ENCODE measurements at regions not wholly inside any gene's neighbourhood (a gene's known extent, or its start where the extent isn't known, plus 50 kb on each side); places are given as distances from the start of the nearest gene placed in this dataset.

GRCh38 chr16:86809458-86809955 lies 231.2 kb downstream of the FOXL1 start:
- DNase-seq: peak; percentile 95

- no peak for DNase-seq
Observed at GRCh38 chr16:86810062-86810461, 231.7 kb downstream of the FOXL1 start.

- DNase-seq: no peak
Observed at GRCh38 chr16:86812363-86812970, 234.1 kb downstream of the FOXL1 start.

- no peak for DNase-seq
Observed at GRCh38 chr16:86814256-86814655, 235.9 kb downstream of the FOXL1 start.

- DNase-seq: no peak
Observed at GRCh38 chr16:86816930-86817625, 238.7 kb downstream of the FOXL1 start.

DNA sequence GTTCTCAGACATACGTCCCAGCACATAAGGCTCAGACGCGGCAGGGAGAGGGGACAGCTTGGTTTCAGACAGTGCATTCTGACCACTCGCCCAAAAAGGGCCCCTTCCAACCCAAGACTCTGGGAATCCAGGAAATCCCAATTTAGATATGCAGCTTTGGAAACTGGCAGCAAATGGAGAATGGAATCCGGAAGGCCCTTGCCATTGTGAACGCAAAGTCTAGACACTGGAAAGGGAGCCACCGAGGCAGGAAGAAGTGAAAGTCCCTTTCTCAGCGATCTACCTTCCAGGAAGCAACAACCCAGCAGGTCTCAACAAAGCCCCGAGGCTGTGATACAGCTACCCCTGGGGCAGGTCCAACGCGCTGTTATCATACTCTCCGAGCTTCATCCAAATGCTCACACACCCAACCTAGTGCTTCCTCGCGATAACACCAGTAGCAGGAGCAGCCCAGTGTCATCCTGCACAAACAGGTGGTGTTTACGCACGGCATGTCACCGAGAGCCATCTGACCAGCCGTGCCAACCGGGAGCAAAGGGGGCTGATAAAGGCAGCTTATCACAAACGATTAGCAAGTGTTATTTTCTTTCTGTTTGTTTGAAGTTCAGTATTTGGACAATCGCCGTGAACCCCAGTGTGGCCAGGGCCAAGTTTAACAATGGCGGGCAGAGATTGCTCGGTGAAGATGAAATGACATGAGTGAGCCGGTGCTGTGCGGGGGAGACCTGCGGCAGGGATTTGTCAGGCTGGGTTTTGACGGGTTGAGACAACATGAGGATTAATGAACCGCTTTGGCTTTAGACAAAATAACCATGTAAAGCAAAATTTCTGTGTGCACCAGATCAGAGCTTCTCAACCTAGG lies 240.6 kb downstream of the FOXL1 start:
- DNase-seq: no peak

DNA sequence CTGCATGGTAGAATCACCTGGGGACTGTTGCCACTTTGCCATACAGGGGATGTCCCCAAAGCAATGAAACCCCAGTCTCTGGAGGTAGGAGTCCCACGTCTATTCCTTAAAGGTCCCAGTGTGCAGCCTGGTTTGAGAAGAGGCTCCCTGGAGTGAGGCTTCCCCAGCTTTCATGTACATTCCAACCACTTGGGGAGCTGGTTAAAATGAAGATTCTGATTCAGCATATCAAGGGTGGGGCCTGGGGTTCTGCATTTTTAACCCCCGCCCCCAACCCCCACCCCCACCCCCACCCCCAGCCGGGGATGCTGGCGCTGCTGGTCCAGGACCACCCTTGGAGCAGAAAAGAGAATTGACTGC lies 241.2 kb downstream of the FOXL1 start:
- DNase-seq: no peak

DNA sequence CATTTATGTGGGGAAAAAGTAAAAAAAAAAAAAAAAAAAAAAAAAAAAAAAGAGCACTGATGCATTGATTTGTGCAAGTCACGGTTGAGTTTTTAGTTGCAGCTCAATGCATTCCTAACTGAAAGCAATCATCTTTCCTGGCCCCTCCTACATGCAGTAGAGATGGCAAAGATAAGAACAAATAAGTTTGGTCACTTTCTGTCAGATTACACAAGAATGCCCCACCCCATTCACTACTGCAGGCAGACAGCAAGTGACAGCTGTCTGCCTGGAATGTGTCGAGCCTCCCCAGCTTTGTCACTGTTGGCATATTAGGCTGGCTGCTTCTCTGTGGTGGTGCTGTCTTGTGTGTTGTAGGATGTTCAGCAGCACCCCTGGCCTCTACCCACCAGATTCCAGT lies 243.5 kb downstream of the FOXL1 start:
- no peak for DNase-seq

GRCh38 chr16:86823125-86823524 lies 244.8 kb downstream of the FOXL1 start:
- DNase-seq: no peak

GRCh38 chr16:86823888-86824671 lies 245.7 kb downstream of the FOXL1 start:
- peak; percentile 60 for DNase-seq

DNA sequence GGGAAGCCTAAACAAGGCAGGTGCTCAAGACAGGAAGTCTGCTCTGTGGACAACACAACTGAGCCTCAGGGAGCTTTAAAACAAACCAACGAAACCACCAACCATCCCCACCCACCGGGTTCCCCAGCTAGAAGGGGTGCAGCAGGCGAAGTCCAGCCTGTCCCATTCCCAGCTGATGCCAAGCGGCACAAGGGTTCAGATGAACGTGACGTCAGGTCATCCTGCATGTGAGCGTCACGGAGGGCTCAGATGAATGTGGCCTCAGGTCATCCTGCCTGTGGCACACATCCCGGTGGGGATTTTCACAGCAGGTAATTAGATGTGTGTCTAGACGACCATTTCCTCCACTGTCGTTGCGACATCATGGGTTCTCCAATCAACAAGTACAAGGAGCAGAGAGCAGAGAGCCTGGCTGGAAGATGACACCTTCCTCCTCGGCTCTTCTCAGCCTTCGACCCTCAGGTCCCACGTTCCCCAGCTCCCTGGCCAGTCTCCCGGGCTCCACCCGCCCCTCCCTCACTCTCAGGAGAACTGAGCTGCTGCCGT lies 246.5 kb downstream of the FOXL1 start:
- DNase-seq: peak; percentile 27

GRCh38 chr16:86825631-86826030 lies 247.3 kb downstream of the FOXL1 start:
- no peak for DNase-seq

GRCh38 chr16:86826941-86827340 lies 248.6 kb downstream of the FOXL1 start:
- DNase-seq: peak; percentile 59

- no peak for DNase-seq
Observed at GRCh38 chr16:86827521-86827920, 249.2 kb downstream of the FOXL1 start.

DNA sequence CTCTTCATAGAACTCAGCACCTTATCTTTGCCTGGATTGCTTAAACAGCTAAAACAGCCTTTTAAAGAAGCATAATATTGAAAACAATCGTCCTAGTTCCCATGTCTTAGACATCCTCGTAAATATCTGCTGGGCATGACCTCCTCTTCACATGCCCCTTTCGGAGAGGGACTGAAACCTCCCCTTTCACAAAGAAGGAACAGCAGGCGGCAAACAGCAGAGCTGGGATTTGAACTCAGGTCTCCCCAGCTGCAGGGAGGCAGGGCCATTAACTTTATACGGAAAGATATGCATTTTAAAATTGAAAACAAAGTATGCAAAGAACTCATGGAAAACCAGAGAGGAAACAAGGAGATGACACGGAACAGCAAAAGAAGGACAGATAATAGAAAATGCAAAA lies 249.9 kb downstream of the FOXL1 start:
- DNase-seq: no peak

DNA sequence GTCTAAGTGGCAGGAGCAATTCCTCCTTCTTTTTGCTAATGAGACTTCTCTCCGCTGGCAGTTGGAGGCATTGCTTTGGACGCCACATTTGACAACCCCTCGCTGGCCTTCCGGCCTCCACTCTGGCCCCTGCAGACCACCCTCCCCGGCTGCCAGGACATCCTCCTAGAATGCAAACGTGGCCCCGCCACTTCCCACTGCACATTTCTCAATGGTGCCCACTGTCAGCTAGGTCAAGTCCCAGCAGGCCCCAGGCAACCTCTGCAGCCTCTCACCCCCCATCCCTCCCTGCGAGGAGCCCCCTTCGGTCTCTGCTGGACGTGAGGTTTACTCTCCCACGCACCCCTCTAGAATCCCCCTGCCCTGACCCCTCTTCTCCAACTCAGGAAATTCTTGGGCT lies 250.3 kb downstream of the FOXL1 start:
- no peak for DNase-seq

DNA sequence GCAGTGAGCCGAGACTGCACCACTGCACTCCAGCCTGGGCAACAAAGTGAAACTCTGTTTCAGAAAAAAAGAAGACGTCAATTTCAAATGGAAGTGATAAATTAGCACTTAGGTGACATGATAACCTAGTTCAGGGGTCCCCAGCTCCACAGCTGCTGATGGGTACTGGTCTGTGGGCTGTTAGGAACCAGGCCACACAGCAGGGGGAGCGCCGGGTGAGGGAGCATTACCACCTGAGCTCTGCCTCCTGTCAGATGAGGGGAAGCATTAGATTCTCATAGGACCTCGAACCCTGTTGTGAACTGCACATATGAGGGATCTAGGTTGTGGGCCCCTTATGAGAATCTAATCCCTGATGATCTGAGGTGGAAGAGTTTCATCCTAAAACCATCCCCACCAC lies 253.0 kb downstream of the FOXL1 start:
- no peak for DNase-seq

DNA sequence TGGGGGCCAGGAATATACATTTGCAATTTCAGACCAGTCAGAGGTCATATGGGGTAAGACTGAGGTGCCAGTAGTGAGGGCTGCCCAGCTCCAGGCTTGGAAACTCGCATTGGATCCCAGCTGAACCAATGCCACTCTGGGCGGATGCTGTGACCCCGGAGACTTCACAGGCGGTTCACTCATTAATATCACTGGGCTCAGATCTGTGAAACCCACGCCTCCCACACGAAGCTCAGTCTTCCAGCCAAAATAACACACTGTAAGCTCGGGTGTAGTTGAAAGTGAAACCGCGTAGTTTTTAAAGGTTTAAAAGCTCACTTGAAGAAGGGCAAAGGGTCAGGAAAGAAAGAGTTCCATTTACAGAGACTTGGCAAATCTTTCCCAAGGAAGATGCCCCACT lies 254.8 kb downstream of the FOXL1 start:
- no peak for DNase-seq

DNA sequence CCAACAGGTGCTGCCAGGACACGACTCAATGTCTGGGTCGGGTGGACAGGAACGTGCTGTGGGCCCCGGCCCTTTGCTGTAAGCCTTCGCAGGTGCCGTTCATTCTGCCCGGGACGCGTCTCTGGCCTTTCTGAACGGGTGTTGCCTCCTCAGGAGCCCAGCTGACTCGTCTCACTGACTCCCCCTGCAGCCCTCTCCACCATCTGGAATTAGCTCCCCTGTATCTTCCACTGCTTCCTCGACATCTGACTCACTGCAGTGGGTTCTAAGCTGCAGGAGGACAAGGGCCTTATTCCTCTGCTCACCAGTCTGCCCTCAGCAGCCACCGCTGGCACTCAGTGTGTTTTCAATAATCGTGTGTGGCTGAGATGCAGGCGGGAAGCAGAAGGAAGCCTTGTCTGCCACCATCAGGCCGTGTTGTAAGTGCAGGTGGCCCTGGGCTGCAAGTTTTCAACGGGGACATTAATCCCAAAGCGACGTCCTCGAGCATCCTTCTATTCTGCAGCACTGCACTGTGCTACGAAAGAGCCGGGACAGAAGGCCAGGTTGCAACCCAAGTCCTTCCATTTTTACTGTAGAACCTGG lies 256.2 kb downstream of the FOXL1 start:
- DNase-seq: peak; percentile 89

- DNase-seq: no peak
Observed at GRCh38 chr16:86835982-86836381, 257.6 kb downstream of the FOXL1 start.

- DNase-seq: peak; percentile 98
Observed at GRCh38 chr16:86836503-86837129, 258.3 kb downstream of the FOXL1 start.

DNA sequence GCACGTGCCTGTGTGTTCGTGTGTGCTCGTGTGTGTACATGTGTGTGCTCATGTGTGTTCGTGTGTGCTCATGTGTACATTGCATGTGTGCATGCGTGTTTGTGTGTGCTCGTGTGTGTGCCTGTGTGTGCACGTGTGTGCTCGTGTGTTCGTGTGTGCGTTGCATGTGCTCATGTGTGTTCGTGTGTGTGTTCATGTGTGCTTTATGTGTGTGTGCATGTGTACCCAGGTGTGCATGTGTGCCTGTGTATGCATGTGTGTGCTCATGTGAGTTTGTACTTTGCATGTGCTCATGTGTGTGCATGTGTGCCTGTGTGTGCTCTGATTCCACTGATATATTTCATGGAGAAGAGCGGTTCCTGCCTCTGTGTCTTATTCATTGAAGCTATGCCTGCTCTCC lies 265.5 kb downstream of the FOXL1 start:
- DNase-seq: no peak

Measured in fibroblast of skin of right biceps (primary cell).